Stimulated activated naive CD4-positive, alpha-beta T cell treated with Interleukin-2 at 50 U/mL for 16 hours (primary cell): ENCODE measurements at regions not wholly inside any gene's neighbourhood (a gene's known extent, or its start where the extent isn't known, plus 50 kb on each side); places are given as distances from the start of the nearest gene placed in this dataset.
"Not testable (repeated sequence)": the region's sequence is repeated elsewhere in the genome, so short reads cannot be mapped to it uniquely, and the experiment has no call there.

ENCODE experiments used
- DNase-seq: peaks from one replicate; lab custom pipeline; 2025; lab: John Stamatoyannopoulos, UW

GRCh38 chr11:134497586-134497985, 85.5 kb upstream of the B3GAT1 start:
- DNase-seq: no peak

- DNase-seq: not testable (repeated sequence)
Measured at GRCh38 chr11:134496058-134496457, 84.0 kb upstream of the B3GAT1 start.

GRCh38 chr11:134494395-134494794, 82.4 kb upstream of the B3GAT1 start:
- not testable (repeated sequence) for DNase-seq

- not testable (repeated sequence) for DNase-seq
Measured at GRCh38 chr11:134492411-134492810, 80.4 kb upstream of the B3GAT1 start.

GRCh38 chr11:134489728-134490127, 77.7 kb upstream of the B3GAT1 start:
- no peak for DNase-seq

GRCh38 chr11:134488913-134489312, 76.9 kb upstream of the B3GAT1 start:
- DNase-seq: no peak

GRCh38 chr11:134488512-134488911, 76.5 kb upstream of the B3GAT1 start:
- no peak for DNase-seq

- DNase-seq: no peak
Measured at GRCh38 chr11:134487696-134488095, 75.7 kb upstream of the B3GAT1 start.

GRCh38 chr11:134486704-134487103, 74.7 kb upstream of the B3GAT1 start:
- no peak for DNase-seq

GRCh38 chr11:134486106-134486505, 74.1 kb upstream of the B3GAT1 start:
- DNase-seq: no peak

- no peak for DNase-seq
Measured at GRCh38 chr11:134485316-134485715, 73.3 kb upstream of the B3GAT1 start.

GRCh38 chr11:134483857-134484256, 71.8 kb upstream of the B3GAT1 start:
- DNase-seq: no peak

- no peak for DNase-seq
Measured at GRCh38 chr11:134483291-134483690, 71.2 kb upstream of the B3GAT1 start.

- DNase-seq: no peak
Measured at GRCh38 chr11:134482865-134483264, 70.8 kb upstream of the B3GAT1 start.

GRCh38 chr11:134481933-134482527, 70.0 kb upstream of the B3GAT1 start:
- DNase-seq: no peak

GRCh38 chr11:134481135-134481534, 69.1 kb upstream of the B3GAT1 start:
- no peak for DNase-seq

- DNase-seq: no peak
Measured at GRCh38 chr11:134480136-134480712, 68.2 kb upstream of the B3GAT1 start.

GRCh38 chr11:134479206-134480135, 67.4 kb upstream of the B3GAT1 start:
- no peak for DNase-seq

GRCh38 chr11:134478611-134479010, 66.6 kb upstream of the B3GAT1 start:
- DNase-seq: no peak

- DNase-seq: no peak
Measured at GRCh38 chr11:134478176-134478575, 66.1 kb upstream of the B3GAT1 start.

- DNase-seq: no peak
Measured at GRCh38 chr11:134477486-134477885, 65.4 kb upstream of the B3GAT1 start.

GRCh38 chr11:134476435-134477021, 64.5 kb upstream of the B3GAT1 start:
- no peak for DNase-seq

GRCh38 chr11:134475951-134476350, 63.9 kb upstream of the B3GAT1 start:
- no peak for DNase-seq
